Frontal cortex (tissue), 3 donors: ENCODE measurements at regions not wholly inside any gene's neighbourhood (a gene's known extent, or its start where the extent isn't known, plus 50 kb on each side); places are given as distances from the start of the nearest gene placed in this dataset.

ENCODE experiments used
- DNase-seq, 2 donors: peaks; one replicate each; pipeline ENCODE4 v3.0.0; 2012; ENCODE audit warnings: low spot score in 2 of 2
- FAIRE-seq: peaks from 2 replicates; lab custom pipeline; 2012; peaks lifted over from hg19 to GRCh38; lab: Jason Lieb, UNC
- donor health status: control.
- donor health status: control.
- donor health status: control.

- FAIRE-seq, result no peak
- DNase-seq, result no peak
Measured at GRCh38 chr4:35286434-35286833, 957.9 kb downstream of the ARAP2 start.

- no peak for FAIRE-seq
- DNase-seq, result no peak
Measured at GRCh38 chr4:35300996-35301774, 943.1 kb downstream of the ARAP2 start.

- DNase-seq (no peak), FAIRE-seq (peak; percentile 31)
Measured at GRCh38 chr4:35315419-35315818, 928.9 kb downstream of the ARAP2 start.

- no peak for DNase-seq
- FAIRE-seq, result no peak
Measured at GRCh38 chr4:35325908-35326453, 918.3 kb downstream of the ARAP2 start.

GRCh38 chr4:35342833-35343232 is 901.5 kb downstream of the ARAP2 start:
- FAIRE-seq (no peak), DNase-seq (no peak)

- DNase-seq, result no peak
- FAIRE-seq, result no peak
Measured at GRCh38 chr4:35347276-35347675, 897.0 kb downstream of the ARAP2 start.

GRCh38 chr4:35358001-35358584 is 886.2 kb downstream of the ARAP2 start:
- FAIRE-seq (no peak), DNase-seq (no peak)

- FAIRE-seq (no peak), DNase-seq (no peak)
Measured at GRCh38 chr4:35364321-35364870, 879.9 kb downstream of the ARAP2 start.

- FAIRE-seq (no peak), DNase-seq (no peak)
Measured at GRCh38 chr4:35365186-35365585, 879.1 kb downstream of the ARAP2 start.

GRCh38 chr4:35399912-35400311 is 844.4 kb downstream of the ARAP2 start:
- DNase-seq (no peak), FAIRE-seq (no peak)

- DNase-seq (no peak), FAIRE-seq (no peak)
Measured at GRCh38 chr4:35423104-35423503, 821.2 kb downstream of the ARAP2 start.

- DNase-seq (no peak), FAIRE-seq (no peak)
Measured at GRCh38 chr4:35447474-35447873, 796.8 kb downstream of the ARAP2 start.

- no peak for DNase-seq
- no peak for FAIRE-seq
Measured at GRCh38 chr4:35459045-35459444, 785.3 kb downstream of the ARAP2 start.

- no peak for FAIRE-seq
- DNase-seq, result no peak
Measured at GRCh38 chr4:35461931-35462659, 782.2 kb downstream of the ARAP2 start.

GRCh38 chr4:35463251-35463952 is 780.9 kb downstream of the ARAP2 start:
- FAIRE-seq (no peak), DNase-seq (no peak)

GRCh38 chr4:35464964-35465528 is 779.3 kb downstream of the ARAP2 start:
- DNase-seq (no peak), FAIRE-seq (no peak)

- no peak for DNase-seq
- no peak for FAIRE-seq
Measured at GRCh38 chr4:35491093-35491492, 753.2 kb downstream of the ARAP2 start.

GRCh38 chr4:35493977-35494376 is 750.3 kb downstream of the ARAP2 start:
- DNase-seq, result no peak
- FAIRE-seq, result no peak

GRCh38 chr4:35494955-35495354 is 749.4 kb downstream of the ARAP2 start:
- FAIRE-seq, result no peak
- no peak for DNase-seq

GRCh38 chr4:35500812-35501211 is 743.5 kb downstream of the ARAP2 start:
- DNase-seq (no peak), FAIRE-seq (no peak)
